ENCODE measurements at regions not wholly inside any gene's neighbourhood (a gene's known extent, or its start where the extent isn't known, plus 50 kb on each side); places are given as distances from the start of the nearest gene placed in this dataset.
"Not testable (repeated sequence)": the region's sequence is repeated elsewhere in the genome, so short reads cannot be mapped to it uniquely, and the experiment has no call there.

DNA sequence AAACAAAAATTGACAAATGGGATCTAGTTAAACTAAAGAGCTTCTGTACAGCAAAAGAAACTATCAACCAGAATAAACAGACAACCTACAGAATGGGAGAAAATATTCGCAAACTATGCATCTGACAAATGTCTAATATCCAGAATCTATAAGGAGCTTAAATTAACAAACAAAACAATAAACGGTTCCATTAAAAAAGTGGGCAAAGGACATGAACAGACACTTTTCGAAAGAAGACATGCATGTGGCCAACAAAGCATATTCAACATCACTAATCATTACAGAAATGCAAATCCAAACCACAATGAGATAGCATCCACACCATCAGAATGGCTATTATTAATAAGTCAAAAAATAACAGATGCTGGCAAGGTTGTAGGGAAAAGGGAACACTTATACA lies 50.5 kb upstream of the MED13L start:
- H3K4me1 Mint-ChIP-seq; H3K4me3 Mint-ChIP-seq; H3K36me3 Mint-ChIP-seq (ENCODE audit: low read depth); H3K27ac Mint-ChIP-seq; H3K9me3 Mint-ChIP-seq; H3K27me3 Mint-ChIP-seq (ENCODE audit: low read depth): not testable (repeated sequence)

DNA sequence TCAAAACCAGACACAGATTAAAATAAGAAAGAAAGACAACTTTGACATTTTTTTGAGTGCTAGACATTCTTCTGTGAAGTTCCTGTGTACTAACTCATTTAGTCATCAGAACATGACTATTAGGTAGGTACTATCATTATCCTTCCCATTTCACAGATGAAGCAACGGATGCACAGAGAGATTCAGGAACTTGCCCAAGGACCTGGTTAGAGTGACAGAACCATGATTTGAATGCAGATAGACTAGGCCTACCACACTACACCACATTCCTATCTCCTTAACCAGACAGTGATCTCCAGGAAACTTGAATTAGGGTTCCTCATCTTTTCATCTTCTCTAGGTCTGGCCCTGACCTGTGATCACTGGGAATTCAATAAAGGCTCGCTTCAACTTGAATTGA lies 54.4 kb upstream of the MED13L start:
- no peak overlapping the region for H3K4me3 Mint-ChIP-seq

DNA sequence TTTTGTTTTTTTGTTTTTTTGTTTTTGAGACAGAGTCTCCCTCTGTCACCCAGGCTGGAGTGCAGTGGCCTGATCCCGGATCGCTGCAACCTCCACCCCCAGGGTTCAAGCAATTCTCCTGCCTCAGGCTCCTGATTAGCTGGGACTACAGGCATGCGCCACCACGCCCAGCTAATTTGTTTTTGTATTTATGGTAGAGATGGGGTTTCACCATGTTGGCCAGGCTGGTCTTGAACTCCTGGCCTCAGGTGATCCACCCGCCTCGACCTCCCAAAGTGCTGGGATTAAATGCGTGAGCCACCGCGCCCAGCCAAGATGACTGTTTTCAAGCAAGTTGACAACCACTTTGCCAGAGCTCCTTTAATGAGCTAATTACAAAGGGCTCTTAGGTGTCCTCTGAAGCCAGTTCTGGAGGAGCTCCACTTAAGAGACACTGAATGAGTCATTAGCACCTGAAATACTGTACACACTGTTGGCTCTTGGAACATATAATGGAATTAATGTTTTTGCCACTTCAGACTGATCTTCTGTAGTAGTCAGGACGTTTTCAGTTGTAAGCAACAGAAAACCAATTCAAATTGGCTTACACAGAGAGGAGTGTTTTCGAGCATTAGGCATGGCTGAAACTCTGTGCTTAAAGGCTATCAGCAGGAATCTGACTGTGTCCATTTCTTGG lies 55.4 kb upstream of the MED13L start:
- Mint-ChIP-seq H3K4me1 (no peaks in the 10 kb centered on the region), H3K9me3 (no peaks in the 10 kb centered on the region), H3K27me3 (ENCODE audit: low read depth) (peaks cover 4% of the 10 kb centered on the region), H3K36me3 (ENCODE audit: low read depth) (no peaks in the 10 kb centered on the region), H3K4me3 (no peak overlapping the region), H3K27ac (no peak overlapping the region)
- TF ChIP-seq CTCF (IDR thresholded peaks at IDR 0.05; ENCODE audit: unreplicated experiment in 3 of 3) = no peak

More for the DNA sequence above, 54.4 kb upstream of the MED13L start:
- Mint-ChIP-seq H3K27me3 (ENCODE audit: low read depth) (peaks cover 4% of the 10 kb centered on the region), H3K36me3 (ENCODE audit: low read depth) (no peaks in the 10 kb centered on the region), H3K9me3 (peaks cover 5% of the 10 kb centered on the region), H3K27ac (no peak overlapping the region), H3K4me1 (no peaks in the 10 kb centered on the region)
- TF ChIP-seq CTCF (IDR thresholded peaks at IDR 0.05; ENCODE audit: unreplicated experiment in 3 of 3) = no peak

DNA sequence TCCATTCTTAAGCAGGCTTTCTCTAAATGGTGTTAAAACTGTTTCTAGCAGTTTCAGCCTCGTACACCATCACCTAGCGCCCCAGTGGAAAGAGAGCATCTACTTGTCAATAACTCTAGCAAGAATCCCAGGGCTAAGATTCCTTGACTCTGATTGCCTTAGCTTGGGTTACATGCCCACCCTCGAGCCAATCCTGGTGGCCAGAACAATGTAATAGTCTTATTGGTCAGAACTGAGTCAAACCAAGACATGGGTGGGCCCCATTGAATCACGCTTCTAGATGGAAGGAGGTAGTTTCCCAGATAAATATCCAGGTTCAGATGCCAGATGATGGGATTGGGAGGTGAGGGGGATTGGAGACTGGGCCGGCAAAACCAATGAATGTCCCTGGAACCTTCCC lies 55.9 kb upstream of the MED13L start:
- TF ChIP-seq CTCF (IDR thresholded peaks at IDR 0.05; ENCODE audit: unreplicated experiment in 3 of 3) = no peak
- Mint-ChIP-seq H3K4me1 (no peaks in the 10 kb centered on the region), H3K4me3 (no peak overlapping the region), H3K27me3 (ENCODE audit: low read depth) (peaks cover 4% of the 10 kb centered on the region), H3K9me3 (no peaks in the 10 kb centered on the region), H3K36me3 (ENCODE audit: low read depth) (no peaks in the 10 kb centered on the region), H3K27ac (no peak overlapping the region)

GRCh38 chr12:116336542-116337065 lies 59.1 kb upstream of the MED13L start:
- Mint-ChIP-seq H3K27me3 (ENCODE audit: low read depth) (peaks cover 4% of the 10 kb centered on the region), H3K9me3 (no peaks in the 10 kb centered on the region), H3K36me3 (ENCODE audit: low read depth) (no peaks in the 10 kb centered on the region), H3K4me3 (no peak overlapping the region), H3K4me1 (no peaks in the 10 kb centered on the region), H3K27ac (no peak overlapping the region)
- no peak for TF ChIP-seq CTCF (IDR thresholded peaks at IDR 0.05; ENCODE audit: unreplicated experiment in 3 of 3)

DNA sequence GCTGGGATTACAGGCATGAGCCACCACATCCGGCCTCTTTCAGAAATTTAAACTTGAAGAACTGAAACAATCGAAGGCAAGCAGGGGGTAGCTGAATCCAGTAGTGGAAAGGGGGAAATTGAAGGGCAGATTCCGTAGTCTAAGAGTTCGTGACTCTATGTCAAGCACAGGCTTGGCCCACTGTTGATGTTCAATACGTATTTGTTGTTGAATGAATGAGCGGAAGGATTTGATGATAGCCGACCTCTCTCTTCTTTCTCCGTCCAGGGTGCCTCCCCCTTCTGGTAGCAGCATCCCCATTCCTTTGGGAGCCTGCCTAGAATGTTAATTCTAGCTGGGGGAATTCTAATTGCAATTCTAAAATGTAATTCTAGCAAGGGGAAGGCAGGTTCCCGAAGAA lies 59.8 kb upstream of the MED13L start:
- Mint-ChIP-seq H3K4me1 (no peaks in the 10 kb centered on the region), H3K4me3 (no peak overlapping the region), H3K9me3 (peaks cover 5% of the 10 kb centered on the region), H3K36me3 (ENCODE audit: low read depth) (no peaks in the 10 kb centered on the region), H3K27me3 (ENCODE audit: low read depth) (peaks cover 4% of the 10 kb centered on the region), H3K27ac (no peak overlapping the region)
- no peak for TF ChIP-seq CTCF (IDR thresholded peaks at IDR 0.05; ENCODE audit: unreplicated experiment in 3 of 3)

Data from nephron (organoid).